GM18520 (cell line): ENCODE measurements at regions not wholly inside any gene's neighbourhood (a gene's known extent, or its start where the extent isn't known, plus 50 kb on each side); places are given as distances from the start of the nearest gene placed in this dataset.
"Not testable (repeated sequence)": the region's sequence is repeated elsewhere in the genome, so short reads cannot be mapped to it uniquely, and the experiment has no call there.

ENCODE experiments used
- ATAC-seq: cut with Tn5 transposase; IDR thresholded peaks from one replicate; pipeline ENCODE4 v1.9.1; 2021; ENCODE audit not compliant: unreplicated experiment

DNA sequence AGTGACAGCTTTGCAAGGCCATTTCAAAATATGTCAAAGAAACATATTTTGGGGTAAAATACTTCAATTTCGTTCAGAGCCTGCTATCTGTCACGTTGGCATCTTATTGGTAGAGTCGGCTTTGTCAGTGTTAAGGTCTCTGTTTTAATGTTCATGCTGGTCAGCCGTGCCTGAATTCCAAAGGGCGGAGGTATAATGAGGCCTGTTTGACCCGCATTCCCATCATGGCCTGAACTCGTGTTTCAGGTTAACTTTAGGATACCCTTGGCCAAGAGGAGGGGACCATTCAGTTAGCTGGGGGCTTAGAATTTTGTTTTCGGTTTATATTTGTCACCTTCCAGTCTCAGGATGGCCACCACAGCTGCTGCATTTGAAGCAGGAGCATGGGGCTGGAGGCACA lies 236.4 kb downstream of the NFATC2 start:
- no peak for ATAC-seq

DNA sequence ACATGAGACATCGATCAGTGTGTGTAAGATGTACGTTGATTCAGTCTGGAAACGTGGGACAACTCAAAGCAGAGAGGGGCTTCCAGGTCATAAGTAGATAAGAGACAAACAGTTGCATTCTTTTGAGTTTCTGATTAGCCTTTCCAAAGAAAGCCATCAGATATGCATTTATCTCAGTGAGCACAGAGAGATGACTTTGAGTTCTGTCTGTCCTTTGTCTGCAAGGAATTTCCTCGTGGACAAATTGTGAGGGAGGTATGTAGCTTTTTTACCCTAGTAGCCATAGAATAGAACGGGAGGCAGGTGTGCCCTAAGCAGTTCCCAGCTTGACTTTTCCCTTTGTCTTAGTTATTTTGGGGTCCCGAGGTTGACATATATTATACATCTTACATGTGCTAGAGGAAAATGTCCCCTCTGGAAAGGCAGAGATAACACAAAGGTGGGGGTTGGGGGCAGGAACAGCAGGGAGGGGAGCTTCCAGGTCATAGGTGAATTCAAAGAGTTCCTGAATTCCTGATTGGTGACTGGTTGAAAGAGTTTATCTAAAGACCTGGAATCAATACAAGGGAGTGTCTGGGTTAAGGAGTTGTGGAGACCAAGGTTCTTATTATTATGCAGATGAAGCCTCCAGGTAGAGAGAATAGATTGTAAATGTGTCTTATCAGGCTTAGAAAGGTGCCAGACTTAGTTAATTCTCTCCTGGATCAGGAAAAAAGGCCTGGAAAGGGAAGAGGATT lies 237.0 kb downstream of the NFATC2 start:
- ATAC-seq, result no peak

DNA sequence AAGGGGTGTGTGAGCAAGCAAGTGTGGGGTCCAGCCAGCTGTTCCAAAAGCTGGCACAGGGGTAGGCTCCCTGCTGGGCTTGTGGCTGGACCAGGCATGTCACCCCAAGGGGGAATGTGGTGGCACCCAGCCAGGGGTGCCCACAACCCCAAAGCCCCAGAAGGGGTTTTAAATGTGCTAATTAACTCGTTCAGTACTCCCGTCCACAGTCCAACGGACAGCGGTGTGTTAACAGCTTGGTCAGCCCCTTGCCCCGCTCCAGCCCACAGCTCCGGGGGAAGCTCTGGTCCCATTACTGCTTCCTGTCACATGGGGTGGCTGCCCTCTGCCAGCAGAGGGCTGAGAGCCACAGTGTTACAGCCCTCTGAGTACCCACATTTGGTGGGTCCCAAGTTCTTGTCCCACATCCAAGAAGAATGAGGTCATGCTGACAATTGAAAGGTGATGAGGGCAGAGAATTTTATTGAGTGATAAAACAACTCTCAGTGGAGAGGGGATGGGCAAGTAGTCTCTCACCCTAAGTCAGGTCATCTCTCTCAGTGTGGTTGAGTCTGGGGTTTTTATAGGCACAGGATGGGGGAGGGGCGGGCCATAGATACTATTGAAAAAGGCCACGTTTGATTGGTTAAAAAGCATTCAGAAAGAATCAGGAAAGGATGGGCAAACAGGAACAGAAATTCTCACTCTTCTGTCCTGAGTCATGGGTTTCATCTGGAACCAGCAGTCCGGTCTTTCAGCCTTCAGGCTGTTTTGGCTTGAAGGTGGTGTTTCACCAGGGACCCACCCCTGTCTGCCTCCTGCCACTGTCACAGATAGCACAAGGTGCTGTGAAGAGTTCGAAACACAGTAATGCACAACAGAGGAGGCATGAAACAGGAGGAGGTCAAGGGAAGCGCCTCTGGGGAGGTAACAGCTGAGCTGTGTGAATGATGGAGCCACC lies 238.5 kb downstream of the NFATC2 start:
- ATAC-seq, result no peak

DNA sequence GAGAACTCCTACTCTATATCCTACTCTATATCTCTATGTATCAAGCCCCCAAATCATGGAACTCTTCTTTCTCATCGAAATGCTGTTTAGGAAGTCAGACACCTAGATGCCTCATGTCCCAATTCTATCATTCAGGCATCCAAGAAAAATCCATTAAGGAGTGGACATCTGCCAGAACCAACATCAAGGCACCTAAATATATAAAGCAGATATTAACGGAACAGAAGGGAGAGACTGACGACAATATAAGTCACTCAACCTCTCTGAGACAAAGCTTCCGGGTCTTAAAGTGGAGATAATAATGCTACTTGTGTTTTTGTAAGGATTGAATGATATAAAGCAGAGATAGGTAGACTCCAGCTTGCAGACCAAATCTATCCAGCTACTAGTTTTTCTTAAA lies 241.5 kb downstream of the NFATC2 start:
- ATAC-seq, result no peak

DNA sequence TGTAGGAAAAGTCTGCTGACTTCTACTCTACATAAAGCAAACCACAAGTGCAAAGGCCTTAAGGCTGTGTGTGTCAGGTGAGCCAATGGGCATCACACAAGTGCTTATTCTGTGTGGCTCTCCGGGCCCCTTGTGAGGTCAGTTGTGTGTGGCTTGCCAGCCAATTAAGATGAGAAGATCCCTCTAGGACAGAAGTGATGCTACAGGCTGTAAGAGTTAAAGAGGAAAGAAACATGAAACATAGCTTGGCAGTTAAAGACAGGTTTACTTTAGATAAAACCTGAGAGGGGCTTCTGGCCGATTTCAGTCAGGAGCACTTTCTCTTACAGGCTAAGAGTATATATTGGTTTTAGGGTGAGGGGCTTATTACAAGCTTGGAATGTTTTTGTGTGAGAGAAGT lies 242.4 kb downstream of the NFATC2 start:
- ATAC-seq, result no peak

DNA sequence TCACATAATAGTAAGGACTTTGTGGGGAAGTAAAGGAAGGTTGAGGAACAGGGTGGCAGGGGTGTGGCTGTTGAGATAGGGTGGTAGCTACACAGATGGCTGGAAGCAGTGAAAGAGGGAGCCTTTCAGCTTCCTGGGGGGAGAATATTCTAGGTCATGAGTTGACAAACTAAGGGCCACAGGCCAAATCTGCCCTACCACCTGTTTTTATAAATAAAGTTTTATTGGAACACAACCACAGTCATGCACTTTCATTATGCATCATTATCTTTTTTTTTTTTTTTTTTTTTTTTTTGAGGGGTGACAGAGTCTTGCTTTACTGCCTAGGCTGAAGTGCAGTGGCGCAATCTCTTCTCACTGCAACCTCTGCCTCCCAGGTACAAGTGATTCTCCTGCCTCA lies 243.1 kb downstream of the NFATC2 start:
- no peak for ATAC-seq

DNA sequence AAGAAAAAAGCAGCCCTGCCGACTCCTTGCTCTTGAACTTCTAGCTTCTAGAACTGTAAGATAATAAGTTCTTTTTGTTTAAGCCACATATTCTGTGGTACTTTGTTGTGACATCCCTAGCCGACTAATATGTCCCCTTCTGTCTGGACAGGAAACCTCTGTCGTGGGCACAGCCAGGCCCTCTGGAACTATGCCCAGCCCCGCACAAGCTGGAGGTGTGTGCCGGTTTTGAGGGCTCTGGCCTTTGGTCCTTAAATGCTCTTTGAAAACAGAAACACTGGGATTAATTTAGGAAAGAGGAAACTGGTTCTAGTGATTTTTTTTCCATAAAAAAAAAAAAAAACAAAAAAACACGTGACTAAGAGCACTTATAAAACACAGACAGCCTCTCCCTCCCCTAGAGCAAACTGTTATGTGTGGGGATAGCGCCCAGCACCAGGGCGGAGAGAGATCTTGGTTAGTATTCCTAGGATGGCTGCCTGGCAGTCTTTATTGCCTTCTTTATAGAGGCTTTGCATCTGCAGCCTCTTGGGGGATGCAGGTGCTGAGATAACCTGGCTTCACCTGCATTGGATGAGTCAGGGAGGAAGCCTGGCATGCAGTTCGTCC lies 244.3 kb downstream of the NFATC2 start:
- no peak for ATAC-seq

DNA sequence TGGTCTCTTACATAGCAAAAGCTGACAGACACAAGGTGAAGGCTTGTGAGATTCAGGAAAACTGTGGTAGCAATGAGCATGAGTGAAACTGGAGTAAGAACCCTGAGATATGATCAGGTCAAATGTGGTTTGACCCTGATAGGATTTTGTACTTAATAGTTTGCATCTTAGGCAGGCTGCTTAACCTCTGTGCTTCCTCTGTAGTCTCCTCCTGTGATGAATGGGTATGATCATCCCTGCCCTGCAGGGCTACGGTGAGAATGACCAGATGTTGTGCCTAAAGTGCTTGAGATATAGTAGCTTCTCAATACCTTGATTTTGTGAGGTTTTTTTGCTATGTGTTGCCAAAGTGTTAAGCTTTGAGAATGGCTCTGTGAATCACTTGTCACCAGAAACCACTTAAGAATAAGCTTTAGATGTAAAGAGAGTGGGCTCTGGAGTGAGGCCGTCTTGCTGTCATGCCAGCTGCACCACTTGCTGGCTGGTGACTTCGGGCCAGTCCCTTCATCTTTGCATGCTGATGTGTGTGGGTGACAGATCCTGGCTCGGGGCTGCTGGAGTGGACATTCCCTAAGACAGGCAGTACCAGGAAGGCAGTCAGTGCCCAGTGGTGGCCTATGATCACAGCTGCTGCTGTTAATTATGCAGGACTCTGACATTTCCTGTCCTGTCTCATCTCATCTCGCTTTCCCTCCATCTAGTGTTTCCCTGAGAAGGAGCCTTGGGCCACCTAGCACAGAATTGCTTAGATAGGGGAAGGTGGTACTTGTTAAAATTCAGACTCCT lies 254.7 kb downstream of the NFATC2 start:
- no peak for ATAC-seq

DNA sequence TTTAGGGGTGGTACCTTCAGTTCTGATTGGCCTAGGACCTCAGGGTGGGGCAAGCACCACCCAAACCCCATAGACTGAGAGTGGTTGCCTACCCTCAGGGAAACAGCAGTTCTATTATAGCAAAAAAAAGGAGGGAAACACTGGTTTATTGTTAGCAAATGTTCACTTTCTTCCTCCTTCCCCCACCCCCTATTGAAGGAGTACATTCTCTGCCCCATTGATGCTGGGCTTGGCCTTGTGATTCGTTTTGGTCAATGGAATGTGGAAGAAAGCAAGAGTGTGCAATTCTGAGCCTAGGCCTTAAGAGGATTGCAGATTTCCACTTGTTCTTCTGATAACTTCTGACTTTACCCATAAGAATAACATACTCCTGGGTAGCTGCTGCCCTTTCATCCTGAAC lies 255.8 kb downstream of the NFATC2 start:
- no peak for ATAC-seq

DNA sequence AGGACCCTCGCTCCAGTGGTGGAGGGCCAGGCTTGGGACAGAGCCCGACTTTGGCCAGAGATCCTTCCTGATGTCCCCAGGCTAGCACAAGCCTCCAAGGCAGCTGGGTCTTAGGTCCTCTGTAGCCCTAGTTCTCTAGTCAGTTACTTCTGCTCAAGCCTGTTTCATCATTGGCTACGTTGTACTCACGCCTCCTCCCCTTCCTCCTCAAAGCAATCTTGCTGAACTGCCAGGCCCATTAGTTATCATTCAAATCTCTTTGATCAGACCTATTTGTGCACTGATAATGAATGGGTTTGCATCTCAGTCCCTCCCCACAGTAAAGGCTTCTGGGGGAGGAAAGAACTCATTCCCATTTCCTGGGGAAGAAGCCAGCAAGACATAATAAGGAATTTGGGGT lies 256.8 kb downstream of the NFATC2 start:
- ATAC-seq, result no peak

DNA sequence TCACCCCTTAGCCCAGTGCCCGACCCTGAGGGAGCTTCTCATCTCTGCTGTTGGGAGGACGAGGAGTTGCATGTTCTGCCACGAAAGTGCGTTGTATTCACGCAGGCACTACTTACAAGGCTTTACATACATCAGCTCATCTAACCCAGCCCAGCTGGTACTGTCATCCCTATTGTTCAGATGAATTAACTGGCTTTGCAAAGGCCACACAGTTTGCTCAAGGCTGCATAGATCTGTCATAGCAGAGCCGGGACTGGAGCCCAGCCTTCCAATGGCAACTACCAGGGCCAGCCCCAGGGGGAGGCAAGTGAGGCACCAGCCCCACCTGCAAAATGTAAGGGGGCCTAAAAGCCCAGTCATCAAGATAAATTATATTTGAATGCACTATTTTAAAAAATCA lies 257.6 kb downstream of the NFATC2 start:
- ATAC-seq, result no peak

DNA sequence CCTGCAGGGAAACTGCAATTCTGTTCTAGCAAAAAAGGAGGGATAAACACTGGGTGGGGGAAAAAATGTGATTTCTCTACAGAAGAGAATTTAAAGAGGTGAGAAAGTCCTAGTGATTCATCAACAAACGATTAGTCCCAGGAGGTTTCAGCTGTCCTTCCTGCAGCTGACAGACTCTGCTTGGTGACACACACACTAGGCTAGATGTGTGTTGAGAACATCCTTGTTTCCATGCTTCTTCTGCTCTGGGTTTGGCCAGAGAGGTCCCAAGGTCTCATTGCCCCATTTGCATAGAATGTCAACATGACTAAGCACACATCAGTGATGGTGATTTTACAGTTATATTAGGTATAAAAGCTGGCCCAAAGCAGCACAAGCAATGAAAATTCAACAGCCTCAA lies 258.3 kb downstream of the NFATC2 start:
- ATAC-seq, result no peak

DNA sequence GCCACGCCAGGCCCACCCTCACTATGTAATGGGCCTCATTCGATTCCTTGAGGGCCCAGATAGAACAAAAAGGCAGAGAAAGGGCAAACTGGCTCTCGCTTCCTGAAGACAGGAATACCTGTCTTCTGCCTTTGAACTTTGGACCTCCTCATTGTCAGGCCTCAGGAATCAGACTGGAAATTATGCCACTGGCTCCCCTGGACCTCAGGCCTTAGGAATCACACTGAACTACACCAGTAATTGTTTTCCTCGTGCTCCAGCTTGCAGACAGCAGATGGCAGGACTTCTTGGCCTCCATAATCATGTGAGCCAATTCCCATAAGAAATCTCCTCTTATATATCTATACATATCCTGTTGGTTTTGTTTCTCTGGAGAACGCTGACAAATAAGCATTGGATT lies 258.6 kb upstream of the KCNG1 start:
- ATAC-seq, result no peak

DNA sequence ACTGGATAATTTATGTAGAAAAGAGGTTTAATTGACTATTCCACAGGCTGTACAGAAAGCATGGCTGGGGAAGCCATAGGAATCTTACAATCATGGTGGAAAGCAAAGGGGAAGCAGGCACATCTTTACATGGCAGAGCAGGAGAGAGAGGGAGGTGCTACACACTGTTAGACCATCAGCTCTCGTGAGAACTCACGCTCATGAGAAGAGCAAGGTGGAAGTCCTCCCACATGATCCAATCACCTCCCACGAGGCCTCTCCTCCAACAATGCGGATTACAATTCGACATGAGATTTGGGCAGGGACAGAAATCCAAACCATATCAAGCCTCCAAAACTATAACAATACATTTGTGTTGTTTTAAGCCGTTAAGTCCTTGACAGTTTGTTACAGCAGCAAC lies 257.1 kb upstream of the KCNG1 start:
- ATAC-seq, result no peak

DNA sequence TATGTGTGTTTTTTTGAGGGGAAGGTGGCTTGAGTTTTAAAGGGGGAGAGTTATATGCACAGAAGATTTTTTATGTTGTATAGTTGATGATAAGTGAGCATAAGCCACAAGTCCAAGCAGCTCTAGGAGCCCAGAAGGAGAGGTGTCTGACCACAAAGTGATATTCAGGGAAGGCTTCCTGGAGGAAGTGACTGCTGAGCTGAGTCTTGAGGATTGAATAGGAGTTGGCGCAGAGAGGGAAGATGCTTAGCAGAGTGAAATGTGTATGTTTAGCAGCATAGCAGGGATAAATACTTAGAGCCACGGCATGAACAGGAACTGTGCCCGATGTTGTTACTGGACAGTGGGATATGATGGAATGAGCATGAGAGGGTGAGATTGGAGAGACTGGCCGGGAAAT lies 255.1 kb upstream of the KCNG1 start:
- ATAC-seq, result no peak

DNA sequence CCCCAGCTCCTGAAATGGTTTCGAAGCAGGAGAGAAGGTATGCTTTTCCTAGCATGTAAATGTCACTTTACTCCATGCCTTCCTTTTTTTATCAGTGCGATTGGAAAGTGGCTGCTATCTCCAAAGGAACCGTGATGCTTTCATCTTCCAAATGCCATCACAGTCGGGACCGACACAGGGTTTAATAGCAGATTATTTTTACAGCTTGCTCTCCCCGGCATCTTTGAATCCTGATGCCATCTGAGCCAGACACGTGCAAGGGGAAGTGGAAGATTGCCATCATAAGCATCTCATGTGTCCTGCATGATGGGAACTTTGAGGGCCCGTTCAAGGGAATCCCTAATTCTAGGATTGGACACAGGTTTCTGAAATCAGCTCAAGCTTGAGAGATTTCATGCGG lies 253.4 kb upstream of the KCNG1 start:
- no peak for ATAC-seq

DNA sequence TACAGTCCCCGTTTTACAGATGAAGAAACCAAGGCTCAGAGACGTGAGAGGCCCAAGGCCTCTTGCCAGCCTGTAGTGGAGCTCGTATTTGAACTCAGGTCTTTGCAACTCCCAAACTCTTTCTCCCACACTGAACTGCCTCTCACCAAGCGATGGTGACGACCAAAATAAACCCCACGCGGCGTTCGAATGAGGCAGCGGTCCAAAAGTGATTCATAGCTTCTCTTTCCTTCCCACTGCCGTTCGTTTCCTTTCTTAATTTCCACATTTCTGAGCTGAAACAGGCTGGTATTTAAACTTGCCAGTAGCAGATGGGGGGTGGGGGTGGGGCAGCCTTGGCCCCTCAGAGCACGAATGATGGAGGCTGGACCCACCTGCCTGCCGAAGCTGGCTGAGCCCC lies 252.9 kb upstream of the KCNG1 start:
- no peak for ATAC-seq

DNA sequence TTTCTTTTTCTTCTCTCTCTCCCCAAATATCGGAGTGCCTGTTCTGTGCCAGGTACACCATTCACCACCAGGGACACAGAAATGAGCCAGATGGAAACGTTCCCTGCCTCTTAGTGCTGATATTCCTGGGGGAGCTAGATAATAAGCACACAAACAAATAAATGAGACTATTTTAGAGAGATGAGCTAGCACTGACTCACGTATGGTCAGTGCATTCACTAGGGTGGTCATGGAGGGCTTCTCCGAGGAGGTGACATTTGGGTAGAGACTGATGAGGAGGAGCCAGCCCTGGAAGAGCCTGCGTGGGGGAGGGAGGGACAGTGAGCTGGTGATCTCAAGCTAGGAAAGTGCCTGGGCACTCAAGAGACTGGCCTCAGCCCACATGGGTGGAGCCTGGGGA lies 252.3 kb upstream of the KCNG1 start:
- ATAC-seq, result no peak

DNA sequence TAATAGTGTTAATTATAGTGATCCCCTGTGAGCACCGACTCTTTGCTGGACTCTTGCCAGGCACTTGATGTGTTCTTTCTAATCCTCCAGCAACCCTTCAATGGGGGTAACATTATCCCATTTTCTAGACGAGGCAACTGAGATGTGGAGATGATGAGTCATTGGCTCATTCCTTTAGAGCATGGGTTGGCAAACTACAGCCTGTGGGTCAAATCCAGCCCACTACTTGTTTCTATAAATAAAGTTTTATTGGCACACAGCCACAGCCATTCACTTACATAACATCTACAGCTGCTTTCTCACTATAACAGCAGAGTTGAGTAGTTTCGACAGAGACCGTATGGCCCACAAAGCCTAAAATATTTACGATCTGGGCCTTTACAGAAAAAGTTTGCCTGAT lies 249.5 kb upstream of the KCNG1 start:
- ATAC-seq, result no peak

DNA sequence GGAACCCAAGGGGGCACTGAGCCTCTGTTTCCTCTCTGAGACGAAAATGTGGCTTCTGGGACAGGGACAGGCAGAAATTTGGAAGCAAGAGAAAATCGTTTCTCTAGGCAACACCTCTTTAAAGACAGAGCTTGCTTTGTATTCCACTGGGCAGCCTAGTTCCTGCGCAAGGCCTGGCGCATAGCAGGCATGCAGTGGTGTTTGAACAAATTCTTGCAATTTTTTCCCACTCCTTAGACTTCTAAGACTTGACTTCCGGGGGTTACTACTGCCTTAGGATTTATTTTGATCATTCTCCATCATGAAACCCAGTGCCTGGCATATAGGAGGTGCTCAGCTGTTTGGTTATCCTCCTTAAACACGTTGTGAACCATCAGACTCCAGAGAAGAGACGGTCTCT lies 249.0 kb upstream of the KCNG1 start:
- ATAC-seq, result no peak

DNA sequence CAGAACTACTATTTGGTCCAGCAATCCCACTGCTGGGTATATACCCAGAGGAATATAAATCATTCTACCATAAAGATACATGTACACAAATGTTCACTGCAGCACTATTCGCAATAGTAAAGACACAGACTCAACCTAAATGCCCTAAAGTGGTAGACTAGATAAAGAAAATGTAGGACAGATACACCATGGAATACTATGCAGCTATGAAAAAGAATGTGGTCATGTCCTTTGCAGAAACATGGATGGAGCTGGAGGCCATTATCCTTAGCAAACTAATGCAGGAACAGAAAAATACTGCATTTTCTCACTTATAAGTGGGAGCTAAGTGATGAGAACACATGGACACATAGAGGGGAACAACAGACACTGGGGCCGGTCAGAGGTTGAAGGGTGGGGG lies 248.4 kb upstream of the KCNG1 start:
- not testable (repeated sequence) for ATAC-seq
